ENCODE measurements at regions not wholly inside any gene's neighbourhood (a gene's known extent, or its start where the extent isn't known, plus 50 kb on each side); places are given as distances from the start of the nearest gene placed in this dataset.

DNA sequence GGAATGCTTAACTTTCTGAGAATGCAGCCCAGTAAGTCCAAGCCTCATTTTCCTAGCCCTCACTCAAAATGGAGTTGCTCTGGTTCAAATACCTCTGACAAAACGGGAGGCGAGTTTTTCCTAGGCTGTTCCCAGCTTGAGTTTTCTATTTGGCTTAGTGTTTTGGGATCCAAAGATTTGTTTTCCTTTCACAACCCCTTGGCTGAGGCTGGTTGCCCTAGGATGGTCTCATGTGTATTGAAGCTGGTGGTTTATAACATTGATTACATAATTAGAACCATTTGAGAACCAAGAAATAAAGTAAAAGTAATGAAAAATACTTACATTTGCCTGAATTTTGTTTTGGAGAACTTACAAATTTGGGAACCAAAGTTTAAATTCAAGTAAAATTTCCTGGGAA, 611.1 kb upstream of the LUZP2 start:
- TF ChIP-seq, protein P1, sequence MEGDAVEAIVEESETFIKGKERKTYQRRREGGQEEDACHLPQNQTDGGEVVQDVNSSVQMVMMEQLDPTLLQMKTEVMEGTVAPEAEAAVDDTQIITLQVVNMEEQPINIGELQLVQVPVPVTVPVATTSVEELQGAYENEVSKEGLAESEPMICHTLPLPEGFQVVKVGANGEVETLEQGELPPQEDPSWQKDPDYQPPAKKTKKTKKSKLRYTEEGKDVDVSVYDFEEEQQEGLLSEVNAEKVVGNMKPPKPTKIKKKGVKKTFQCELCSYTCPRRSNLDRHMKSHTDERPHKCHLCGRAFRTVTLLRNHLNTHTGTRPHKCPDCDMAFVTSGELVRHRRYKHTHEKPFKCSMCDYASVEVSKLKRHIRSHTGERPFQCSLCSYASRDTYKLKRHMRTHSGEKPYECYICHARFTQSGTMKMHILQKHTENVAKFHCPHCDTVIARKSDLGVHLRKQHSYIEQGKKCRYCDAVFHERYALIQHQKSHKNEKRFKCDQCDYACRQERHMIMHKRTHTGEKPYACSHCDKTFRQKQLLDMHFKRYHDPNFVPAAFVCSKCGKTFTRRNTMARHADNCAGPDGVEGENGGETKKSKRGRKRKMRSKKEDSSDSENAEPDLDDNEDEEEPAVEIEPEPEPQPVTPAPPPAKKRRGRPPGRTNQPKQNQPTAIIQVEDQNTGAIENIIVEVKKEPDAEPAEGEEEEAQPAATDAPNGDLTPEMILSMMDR (IDR thresholded peaks at IDR 0.05 in 4 of 5, conservative IDR thresholded peaks at IDR 0.05 in 1 of 5), result no peak
- no peak for TF ChIP-seq POLR2A (IDR thresholded peaks at IDR 0.05)
